Suprapubic skin (tissue), 4 donors: ENCODE measurements at regions not wholly inside any gene's neighbourhood (a gene's known extent, or its start where the extent isn't known, plus 50 kb on each side); places are given as distances from the start of the nearest gene placed in this dataset.

ENCODE experiments used
- DNase-seq, 2 donors: peaks; one replicate each; pipeline ENCODE4 v3.0.0-alpha.2; 2019; ENCODE audit warnings: low spot score in 2 of 2
- H3K27ac ChIP-seq: fragments of 200-600 bp; sonication (generic); one replicate; pipeline ENCODE4 v1.5.1; 2019
- H3K27me3 ChIP-seq: fragments of 200-600 bp; sonication (generic); one replicate; pipeline ENCODE4 v1.5.1; 2019
- H3K36me3 ChIP-seq: fragments of 200-600 bp; sonication (generic); one replicate; pipeline ENCODE4 v1.5.1; 2019
- H3K4me1 ChIP-seq: fragments of 200-600 bp; sonication (generic); one replicate; pipeline ENCODE4 v1.5.1; 2019
- H3K4me3 ChIP-seq: fragments of 200-600 bp; sonication (generic); one replicate; pipeline ENCODE4 v1.5.1; 2019; ENCODE audit warnings: mild to moderate bottlenecking
- H3K9me3 ChIP-seq: fragments of 200-600 bp; sonication (generic); one replicate; pipeline ENCODE4 v1.5.1; 2019
- EP300 ChIP-seq: sonication (generic); formaldehyde crosslinking; IDR thresholded peaks from one replicate; pipeline ENCODE4 v1.6.1; 2017; ENCODE audit warnings: antibody characterized with exemption
- POLR2A ChIP-seq, 2 donors: fragments of 450-650 bp; IDR thresholded peaks; one replicate each; pipeline ENCODE4 v1.6.1; 2017; ENCODE audit warnings: antibody characterized with exemption in 2 of 2, mild to moderate bottlenecking in 2 of 2, moderate library complexity in 2 of 2
- POLR2AphosphoS5 ChIP-seq, 3 donors: sonication (generic); formaldehyde crosslinking; IDR thresholded peaks; one replicate each; pipeline ENCODE4 v1.6.1; 2017; ENCODE audit warnings: antibody characterized with exemption in 3 of 3
- WGBS: methylation state at CpG from one replicate; pipeline ENCODE4 v1.1.5; 2018; 5-methylcytosine and 5-hydroxymethylcytosine counted together
- TF ChIP-seq, protein P1 (sequence below), 2 donors: fragments of 200-600 bp in 1 of 2; fragments of 450-650 bp in 1 of 2; sonication (generic) in 1 of 2; IDR thresholded peaks; one replicate each; pipeline ENCODE4 v1.5.1; 2016 to 2019; ENCODE audit warnings: antibody characterized with exemption in 2 of 2, mild to moderate bottlenecking in 1 of 2, moderate library complexity in 1 of 2

DNA sequence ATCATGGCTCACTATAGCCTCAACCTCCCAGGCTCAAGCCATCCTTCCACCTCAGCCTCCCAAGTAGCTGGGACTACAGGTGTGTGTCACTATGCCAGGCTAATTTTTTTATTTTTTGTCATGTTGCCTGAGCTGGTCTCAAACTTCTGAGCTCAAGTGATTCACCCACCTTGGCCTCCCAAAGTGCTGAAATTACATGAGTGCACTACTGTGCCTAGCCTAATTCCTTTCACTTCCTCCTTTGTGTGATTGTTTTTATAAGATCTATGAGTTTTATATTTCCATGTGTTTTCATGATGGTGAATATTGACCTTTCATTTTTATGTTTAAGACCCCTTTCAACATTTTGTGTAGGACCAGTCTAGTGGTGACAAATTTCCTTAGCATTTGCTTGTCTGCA lies 55.2 kb upstream of the IL12B start:
- Histone ChIP-seq H3K9me3 (peaks cover 9% of the 10 kb centered on the region), H3K36me3 (no peaks in the 10 kb centered on the region), H3K4me3 (no peak overlapping the region), H3K4me1 (no peaks in the 10 kb centered on the region), H3K27me3 (no peaks in the 10 kb centered on the region), H3K27ac (no peak overlapping the region)
- TF ChIP-seq, protein P1, sequence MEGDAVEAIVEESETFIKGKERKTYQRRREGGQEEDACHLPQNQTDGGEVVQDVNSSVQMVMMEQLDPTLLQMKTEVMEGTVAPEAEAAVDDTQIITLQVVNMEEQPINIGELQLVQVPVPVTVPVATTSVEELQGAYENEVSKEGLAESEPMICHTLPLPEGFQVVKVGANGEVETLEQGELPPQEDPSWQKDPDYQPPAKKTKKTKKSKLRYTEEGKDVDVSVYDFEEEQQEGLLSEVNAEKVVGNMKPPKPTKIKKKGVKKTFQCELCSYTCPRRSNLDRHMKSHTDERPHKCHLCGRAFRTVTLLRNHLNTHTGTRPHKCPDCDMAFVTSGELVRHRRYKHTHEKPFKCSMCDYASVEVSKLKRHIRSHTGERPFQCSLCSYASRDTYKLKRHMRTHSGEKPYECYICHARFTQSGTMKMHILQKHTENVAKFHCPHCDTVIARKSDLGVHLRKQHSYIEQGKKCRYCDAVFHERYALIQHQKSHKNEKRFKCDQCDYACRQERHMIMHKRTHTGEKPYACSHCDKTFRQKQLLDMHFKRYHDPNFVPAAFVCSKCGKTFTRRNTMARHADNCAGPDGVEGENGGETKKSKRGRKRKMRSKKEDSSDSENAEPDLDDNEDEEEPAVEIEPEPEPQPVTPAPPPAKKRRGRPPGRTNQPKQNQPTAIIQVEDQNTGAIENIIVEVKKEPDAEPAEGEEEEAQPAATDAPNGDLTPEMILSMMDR (IDR thresholded peaks at IDR 0.05) = no peak
- no peak for DNase-seq

DNA sequence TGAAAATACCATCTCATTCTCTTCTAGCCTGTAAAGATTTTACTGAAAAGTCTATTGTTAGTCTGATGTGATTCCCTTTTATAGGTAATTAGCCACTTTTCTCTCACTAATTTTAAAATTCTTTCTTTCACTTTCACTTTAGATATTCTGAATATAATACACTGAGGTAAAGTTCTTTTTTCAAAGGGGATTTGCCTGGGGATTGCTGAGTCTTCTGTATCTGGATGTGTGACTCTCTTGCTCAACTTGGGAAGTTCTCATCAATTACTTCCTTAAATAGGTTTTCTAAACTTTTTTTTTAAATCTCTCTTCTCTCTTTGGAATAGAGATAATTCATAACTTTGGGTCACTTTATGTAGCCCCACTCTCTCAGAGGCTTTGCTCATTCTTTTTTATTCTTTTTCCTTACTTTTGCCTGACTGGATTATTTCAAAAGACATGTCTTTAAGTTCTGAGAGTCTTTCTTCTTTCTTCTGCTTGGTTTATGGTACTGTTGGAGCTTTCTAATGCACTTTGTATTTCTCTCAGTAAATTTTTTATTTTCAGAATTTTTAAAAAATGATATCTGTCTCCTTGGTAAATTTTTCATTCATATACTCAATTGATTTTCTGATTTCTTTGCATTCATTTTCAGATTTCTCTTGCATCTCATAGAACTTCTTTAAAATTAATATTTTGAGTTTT lies 55.9 kb upstream of the IL12B start:
- Histone ChIP-seq H3K27ac (no peak overlapping the region), H3K36me3 (no peaks in the 10 kb centered on the region), H3K27me3 (no peaks in the 10 kb centered on the region), H3K4me1 (no peaks in the 10 kb centered on the region), H3K9me3 (peaks cover 9% of the 10 kb centered on the region), H3K4me3 (no peak overlapping the region)
- DNase-seq = no peak
- TF ChIP-seq POLR2AphosphoS5 (IDR thresholded peaks at IDR 0.05) = no peak
- TF ChIP-seq, protein P1 (IDR thresholded peaks at IDR 0.05) = no peak
- TF ChIP-seq POLR2A (IDR thresholded peaks at IDR 0.05) = no peak
- TF ChIP-seq EP300 = no peak

DNA sequence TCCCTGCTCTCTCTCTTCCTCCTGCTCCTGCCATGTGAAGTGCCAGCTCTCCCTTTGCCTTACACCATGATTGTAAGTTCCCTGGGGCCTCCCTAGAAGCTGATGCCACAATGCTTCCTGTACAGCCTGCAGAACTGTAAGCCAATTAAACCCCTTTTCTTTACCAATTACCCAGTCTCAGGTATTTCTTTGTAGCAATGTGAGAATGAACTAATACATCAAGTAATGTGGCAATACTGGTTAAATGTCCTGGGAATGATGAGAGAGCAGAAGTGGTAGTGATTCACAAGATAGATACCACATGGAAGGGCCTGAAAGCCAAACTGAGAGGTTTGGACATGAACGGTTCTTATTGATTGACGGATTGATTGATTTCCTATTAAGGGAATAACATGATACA lies 62.6 kb upstream of the IL12B start:
- H3K27me3 ChIP-seq = no peaks in the 10 kb centered on the region
- no peak for TF ChIP-seq POLR2A (IDR thresholded peaks at IDR 0.05)
- 87% methylated on average over 2 of the region's 2 CpGs for WGBS
- no peaks in the 10 kb centered on the region for H3K9me3 ChIP-seq
- H3K4me1 ChIP-seq = no peaks in the 10 kb centered on the region
- H3K36me3 ChIP-seq = no peaks in the 10 kb centered on the region
- no peak for DNase-seq
- no peak overlapping the region for H3K27ac ChIP-seq
- H3K4me3 ChIP-seq = no peak overlapping the region

GRCh38 chr5:159393854-159394274 lies 63.6 kb upstream of the IL12B start:
- Histone ChIP-seq H3K36me3 (no peaks in the 10 kb centered on the region), H3K9me3 (no peaks in the 10 kb centered on the region), H3K27ac (no peak overlapping the region), H3K4me1 (no peaks in the 10 kb centered on the region), H3K27me3 (no peaks in the 10 kb centered on the region), H3K4me3 (no peak overlapping the region)
- 65% methylated on average over 5 of the region's 5 CpGs for WGBS
- TF ChIP-seq POLR2A (IDR thresholded peaks at IDR 0.05) (no peak), EP300 (no peak), POLR2AphosphoS5 (IDR thresholded peaks at IDR 0.05) (no peak)
- TF ChIP-seq, protein P1 (IDR thresholded peaks at IDR 0.05) = no peak
- no peak for DNase-seq

DNA sequence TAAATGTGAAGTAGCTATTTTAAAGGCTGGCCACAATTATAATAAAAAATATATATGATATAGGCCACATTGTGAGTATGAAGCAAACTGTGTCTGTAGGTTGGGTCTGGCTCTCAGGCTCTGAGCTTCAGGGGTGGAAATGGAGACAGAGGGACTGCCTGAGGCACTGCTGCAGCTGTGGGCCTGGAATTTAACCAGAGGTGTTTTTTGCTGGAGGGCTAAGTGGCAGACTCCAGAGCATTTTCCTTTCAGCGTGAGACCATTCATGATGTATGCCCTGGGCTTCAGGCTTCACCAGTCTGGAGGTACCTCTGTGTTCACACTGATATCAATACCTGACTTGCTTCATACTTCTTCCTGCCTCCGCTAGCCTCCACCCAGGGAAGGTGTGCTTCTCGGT lies 64.9 kb upstream of the IL12B start:
- WGBS = 94% methylated on average over 3 of the region's 3 CpGs
- no peak overlapping the region for H3K27ac ChIP-seq

More for the DNA sequence above, 64.9 kb upstream of the IL12B start:
- no peak for DNase-seq
- TF ChIP-seq, protein P1 (IDR thresholded peaks at IDR 0.05) = no peak
- TF ChIP-seq POLR2AphosphoS5 (IDR thresholded peaks at IDR 0.05) (no peak), EP300 (no peak), POLR2A (IDR thresholded peaks at IDR 0.05) (no peak)
- Histone ChIP-seq H3K27me3 (no peaks in the 10 kb centered on the region), H3K9me3 (no peaks in the 10 kb centered on the region), H3K4me3 (no peak overlapping the region), H3K36me3 (no peaks in the 10 kb centered on the region), H3K4me1 (no peaks in the 10 kb centered on the region)
